Stomach (tissue), 4 donors: ENCODE measurements at regions not wholly inside any gene's neighbourhood (a gene's known extent, or its start where the extent isn't known, plus 50 kb on each side); places are given as distances from the start of the nearest gene placed in this dataset.

Experiments used
- POLR2A ChIP-seq, 4 donors: fragments of 450-650 bp; IDR thresholded peaks; one replicate each; pipeline ENCODE4 v1.6.1; 2016; ENCODE audit warnings: antibody characterized with exemption in 4 of 4, control low read depth in 2 of 4, mild to moderate bottlenecking in 1 of 4, moderate library complexity in 1 of 4
- TF ChIP-seq, protein P1 (sequence below), 7 experiments: fragments of 450-650 bp in 4 of 7; fragments of 200-600 bp in 3 of 7; sonication (generic) in 3 of 7; IDR thresholded peaks; one replicate each; pipeline ENCODE4 v1.5.1; 2016 to 2019; ENCODE audit warnings: antibody characterized with exemption in 7 of 7, control low read depth in 2 of 7, mild to moderate bottlenecking in 1 of 7

DNA sequence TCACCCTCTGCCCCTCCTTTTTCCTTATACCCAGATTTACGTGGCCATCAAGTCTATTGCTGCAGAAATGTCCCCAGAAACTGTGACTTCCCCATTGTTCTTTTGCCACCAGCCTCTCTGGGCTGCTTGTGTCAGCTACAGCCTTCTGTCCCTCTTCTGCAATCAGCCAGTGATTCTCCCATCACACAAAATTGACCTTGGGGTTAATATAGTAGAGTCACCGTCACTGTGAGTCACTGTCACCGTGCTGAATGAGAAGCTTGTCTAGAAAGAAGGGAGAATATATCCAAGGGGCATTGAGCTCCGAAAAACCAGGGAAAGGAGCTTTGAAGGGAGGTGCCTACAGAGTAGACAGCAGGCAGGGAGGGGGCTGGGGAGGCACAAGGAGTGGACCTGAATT, 290.5 kb downstream of the HAPSTR1 start:
- TF ChIP-seq, protein P1, sequence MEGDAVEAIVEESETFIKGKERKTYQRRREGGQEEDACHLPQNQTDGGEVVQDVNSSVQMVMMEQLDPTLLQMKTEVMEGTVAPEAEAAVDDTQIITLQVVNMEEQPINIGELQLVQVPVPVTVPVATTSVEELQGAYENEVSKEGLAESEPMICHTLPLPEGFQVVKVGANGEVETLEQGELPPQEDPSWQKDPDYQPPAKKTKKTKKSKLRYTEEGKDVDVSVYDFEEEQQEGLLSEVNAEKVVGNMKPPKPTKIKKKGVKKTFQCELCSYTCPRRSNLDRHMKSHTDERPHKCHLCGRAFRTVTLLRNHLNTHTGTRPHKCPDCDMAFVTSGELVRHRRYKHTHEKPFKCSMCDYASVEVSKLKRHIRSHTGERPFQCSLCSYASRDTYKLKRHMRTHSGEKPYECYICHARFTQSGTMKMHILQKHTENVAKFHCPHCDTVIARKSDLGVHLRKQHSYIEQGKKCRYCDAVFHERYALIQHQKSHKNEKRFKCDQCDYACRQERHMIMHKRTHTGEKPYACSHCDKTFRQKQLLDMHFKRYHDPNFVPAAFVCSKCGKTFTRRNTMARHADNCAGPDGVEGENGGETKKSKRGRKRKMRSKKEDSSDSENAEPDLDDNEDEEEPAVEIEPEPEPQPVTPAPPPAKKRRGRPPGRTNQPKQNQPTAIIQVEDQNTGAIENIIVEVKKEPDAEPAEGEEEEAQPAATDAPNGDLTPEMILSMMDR (IDR thresholded peaks at IDR 0.05), result no peak
- no peak for TF ChIP-seq POLR2A (IDR thresholded peaks at IDR 0.05)
